ENCODE measurements at regions not wholly inside any gene's neighbourhood (a gene's known extent, or its start where the extent isn't known, plus 50 kb on each side); places are given as distances from the start of the nearest gene placed in this dataset.
A peak's percentile ranks its signal among the peaks of the same experiment; 100 is the strongest.
"Not testable (repeated sequence)": the region's sequence is repeated elsewhere in the genome, so short reads cannot be mapped to it uniquely, and the experiment has no call there.

GRCh38 chr3:177357352-177358090, 160.2 kb upstream of the TBL1XR1 start:
- peak in 2 of 3 donors; percentile 72 to 86 for DNase-seq

DNA sequence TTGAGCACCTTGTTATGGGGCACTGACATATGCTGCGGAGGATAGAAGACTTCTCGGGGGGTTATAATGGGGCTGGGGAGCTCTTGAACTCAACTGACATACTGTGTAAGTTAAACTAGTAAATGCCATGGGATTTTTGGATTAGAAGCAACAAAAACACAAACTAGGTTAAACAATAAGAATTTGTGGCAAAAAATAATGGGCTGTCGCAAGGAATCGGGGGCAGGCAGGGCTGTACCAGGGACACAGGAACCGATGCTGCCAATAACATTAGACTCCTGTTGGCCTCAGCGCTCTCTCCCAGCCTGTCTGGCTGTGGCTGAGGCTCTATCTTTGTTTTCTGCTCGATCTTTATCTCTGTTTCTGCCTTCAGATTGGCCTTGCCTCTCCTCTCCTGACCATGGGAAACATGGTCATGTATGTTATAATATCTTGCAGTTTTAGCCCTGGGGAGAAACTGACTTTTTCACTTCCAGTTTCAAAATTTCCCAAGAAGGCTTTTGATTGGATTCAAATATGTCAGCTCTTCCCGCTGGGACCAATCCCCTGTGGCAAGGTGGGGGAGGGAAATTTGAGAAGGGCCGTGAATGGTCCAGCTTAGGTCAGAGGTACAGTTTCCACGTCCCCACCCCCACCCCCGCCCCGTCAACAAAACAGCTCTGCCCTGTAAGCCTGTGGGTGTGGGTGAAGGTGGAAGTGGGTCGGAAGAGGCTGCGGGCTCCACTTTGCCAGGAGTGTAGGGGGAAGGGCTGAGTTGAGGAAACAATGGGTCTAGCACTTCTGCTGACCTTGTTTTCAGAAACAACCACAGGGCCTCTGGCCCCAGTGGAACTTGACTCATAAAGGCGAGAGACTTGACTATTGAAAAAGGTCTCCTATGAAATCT, 161.1 kb upstream of the TBL1XR1 start:
- peak in 2 of 3 donors; percentile 67 to 81 for DNase-seq

GRCh38 chr3:177358977-177359592, 161.8 kb upstream of the TBL1XR1 start:
- peak in 1 of 3 donors; percentile 77 for DNase-seq

GRCh38 chr3:177359593-177360357, 162.5 kb upstream of the TBL1XR1 start:
- DNase-seq = peak; percentile 97 to 99 (median 99)

DNA sequence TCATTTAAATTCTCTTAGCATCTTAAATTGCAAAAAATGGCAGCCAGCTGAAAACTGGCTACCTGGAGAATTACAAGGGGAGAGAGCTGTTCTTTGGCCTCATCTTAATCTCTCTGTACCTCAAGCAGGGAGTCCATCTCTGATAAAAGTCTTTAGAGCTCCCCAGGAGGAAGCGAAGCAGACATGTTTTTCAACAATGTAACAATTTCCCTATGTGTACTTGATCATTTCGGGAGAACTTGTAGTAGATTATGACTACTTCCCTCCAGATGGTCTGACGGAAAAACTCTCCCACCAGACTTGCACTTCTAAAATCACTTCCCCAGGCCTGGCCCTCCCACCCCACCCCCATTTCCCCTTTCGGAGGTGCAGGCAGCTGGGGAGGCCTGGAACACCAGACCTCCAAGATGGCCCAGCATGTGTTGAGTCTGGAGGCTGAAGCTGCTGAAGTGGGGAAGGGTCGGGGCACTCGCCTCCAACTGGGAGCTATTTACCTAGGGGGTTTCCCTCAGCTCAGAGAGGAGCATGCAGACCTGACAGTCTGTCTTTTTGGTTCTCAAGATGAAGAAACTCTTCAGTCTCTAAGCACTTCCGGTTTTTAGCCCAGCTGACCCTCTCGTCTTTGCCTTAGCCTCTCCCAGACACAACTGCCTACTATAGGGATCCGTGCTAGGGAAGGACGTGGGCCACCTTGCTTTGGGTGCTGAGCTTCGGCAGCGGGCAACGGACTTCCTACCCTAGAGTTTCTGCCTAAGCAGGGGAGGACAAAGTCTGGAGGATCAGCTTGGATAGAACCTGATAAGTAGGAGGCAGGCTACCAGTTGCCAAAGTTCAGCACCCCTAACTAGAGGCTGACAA, 164.0 kb upstream of the TBL1XR1 start:
- DNase-seq = peak in 1 of 3 donors; percentile 70

GRCh38 chr3:177362626-177363025, 165.3 kb upstream of the TBL1XR1 start:
- peak in 1 of 3 donors; percentile 67 for DNase-seq

DNA sequence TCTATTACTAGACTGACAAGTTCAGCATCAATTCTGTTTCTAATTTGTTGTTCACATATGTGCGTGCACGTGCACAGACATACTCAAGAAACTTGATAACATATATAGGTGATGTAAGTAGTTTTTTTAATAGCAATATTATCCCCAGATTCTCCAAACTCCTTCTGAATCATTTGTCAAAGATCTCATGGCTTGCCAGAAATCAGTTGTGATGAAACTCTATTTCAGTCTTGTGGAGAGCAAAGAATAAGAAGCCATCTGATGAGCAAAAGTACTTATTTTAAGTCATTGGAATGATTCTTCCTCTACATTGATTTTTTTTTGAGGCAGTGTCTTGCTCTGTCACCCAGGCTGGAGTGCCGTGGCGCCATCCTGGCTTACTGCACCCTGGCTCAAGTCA, 167.0 kb upstream of the TBL1XR1 start:
- no peak for DNase-seq

GRCh38 chr3:177365294-177365693, 168.0 kb upstream of the TBL1XR1 start:
- DNase-seq = not testable (repeated sequence)

DNA sequence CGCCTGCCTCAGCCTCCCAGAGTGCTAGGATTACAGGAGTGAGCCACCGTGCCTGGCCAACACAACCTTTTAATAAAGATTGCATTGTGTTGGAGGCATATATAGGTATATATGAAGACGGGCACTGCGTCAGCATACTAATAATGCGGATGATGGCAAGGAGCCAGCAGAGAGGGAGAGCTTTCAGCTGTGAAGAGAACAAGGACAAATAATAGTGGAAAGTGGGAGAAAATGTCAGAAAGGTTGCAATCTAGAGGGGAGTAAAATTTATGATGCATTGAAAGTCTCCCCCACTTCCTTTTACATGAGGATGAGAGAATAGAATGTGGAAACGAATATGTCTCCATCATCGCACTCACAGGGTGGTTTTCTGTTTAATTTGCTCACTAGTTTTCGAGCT, 170.5 kb upstream of the TBL1XR1 start:
- no peak for DNase-seq

DNA sequence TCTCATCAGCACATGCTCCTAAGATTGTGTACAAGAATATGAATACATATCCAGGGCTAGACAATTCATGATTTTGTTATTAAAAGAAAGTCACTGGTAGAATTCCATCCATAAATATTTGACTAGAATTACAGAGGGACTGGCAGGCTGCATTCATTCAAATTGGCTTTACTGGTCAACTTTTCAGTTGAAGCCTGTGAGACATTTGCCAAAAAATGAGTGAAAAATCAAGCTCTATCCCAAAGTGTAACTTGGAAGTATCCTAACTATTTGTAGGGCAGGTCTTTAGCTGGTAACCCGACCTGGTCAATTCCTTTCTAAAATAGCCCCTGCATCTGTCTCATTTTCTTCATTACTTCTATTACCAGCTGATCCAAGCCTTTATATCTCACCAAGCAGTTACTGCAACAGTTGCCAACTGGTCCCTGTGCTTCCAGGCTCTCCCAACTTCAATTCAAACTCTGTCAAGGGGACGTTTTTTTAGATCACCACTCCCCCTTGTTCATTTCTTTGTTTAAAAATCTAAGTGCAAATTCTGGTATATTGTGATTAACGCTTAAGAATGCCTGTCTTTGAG, 173.1 kb upstream of the TBL1XR1 start:
- DNase-seq = peak in 1 of 3 donors; percentile 51

DNA sequence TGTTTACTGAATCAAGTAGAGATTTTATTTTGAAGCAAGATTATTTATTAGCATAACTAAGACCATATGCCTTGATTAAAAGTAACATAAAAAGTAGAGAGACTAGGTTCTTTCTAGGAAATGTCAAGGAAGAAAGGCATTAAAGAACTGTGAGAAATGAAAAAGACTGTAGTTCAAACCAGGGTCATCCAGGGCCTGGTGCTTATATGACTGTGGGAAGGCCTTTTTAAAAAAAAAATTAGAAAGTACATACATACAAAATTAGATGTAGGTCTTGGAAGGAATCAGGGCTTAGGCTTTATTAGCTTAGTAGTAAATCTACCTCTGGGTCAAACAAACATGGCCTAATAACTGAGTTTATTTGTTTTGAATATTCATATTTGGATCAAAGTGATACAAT, 173.9 kb upstream of the TBL1XR1 start:
- no peak for DNase-seq

- no peak for DNase-seq
These were observed 174.6 kb upstream of the TBL1XR1 start for GRCh38 chr3:177371888-177372287.

DNA sequence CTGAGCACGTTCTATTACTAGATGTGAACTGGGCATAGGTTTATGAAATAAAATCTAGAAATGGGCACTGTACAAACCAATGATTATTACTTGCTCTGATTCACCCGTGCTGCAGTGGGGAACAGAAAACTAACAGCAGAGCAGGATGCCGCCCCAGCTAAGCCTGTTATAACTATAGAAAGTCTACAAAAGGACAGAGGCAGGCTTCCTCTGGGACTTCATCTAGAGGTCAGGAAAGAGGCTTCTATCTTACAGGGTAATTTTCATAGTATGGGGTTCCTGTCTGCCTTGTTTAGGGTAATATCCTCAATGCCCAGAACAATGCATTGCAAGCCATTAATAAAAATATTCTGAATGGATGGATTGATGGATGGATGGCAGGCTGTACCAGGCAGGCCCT, 177.0 kb upstream of the TBL1XR1 start:
- DNase-seq = no peak

DNA sequence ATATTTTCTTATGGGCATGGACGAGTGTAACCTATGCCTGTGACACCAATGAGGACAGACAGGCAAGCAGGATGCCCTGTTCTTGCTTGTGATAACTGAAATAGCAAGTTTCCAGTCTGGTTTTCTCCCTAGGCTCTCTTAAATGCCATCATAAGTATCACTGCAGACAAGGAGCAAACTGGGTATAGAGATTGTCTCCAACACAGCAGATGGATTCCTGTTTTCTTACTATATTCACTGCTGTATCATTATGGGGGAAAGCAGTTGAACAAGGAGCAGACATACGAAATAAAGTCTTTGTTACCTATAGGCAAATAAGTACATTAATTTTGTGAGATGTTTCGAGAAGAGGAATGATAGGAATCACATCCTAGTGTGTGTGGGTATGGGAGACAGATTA, 178.0 kb upstream of the TBL1XR1 start:
- no peak for DNase-seq

GRCh38 chr3:177377166-177377565, 179.9 kb upstream of the TBL1XR1 start:
- no peak for DNase-seq

DNA sequence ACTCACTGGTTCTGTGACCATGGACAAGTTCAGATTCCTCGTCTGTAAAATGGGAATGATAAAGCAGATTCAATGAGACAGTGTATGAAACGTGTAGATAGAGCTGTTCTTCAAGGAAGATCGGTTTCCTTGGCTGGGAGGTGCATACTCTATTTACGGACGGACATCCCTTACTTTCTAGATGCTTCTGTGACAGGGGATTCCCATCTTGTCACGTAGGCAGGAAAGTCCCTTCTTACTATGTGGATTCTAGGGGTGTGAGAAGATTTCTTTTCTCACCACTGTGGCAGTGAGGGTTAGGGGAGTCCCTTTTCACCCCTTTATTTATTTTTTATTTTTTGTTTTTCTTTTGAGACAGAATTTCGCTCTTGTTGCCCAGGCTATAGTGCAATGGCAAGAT, 180.9 kb upstream of the TBL1XR1 start:
- DNase-seq = no peak

DNA sequence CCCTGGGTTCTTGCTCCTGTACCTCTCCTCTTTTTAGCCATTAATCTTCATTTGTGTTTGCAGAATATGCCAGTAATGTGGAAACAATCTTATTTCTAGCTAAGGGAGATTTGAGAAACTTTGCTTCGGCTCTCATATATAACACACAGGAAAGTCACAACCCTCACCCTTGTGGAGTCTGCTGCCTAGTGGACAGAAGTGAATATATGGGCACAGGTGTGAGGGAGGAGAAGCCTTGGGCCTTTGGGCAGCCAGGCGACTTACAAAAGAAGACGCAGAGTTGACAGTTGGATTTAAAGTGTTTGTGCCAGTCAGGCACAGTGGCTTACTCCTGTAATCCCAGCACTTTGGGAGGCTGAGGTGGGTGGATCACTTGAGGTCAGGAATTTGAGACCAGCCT, 181.8 kb upstream of the TBL1XR1 start:
- no peak for DNase-seq

DNA sequence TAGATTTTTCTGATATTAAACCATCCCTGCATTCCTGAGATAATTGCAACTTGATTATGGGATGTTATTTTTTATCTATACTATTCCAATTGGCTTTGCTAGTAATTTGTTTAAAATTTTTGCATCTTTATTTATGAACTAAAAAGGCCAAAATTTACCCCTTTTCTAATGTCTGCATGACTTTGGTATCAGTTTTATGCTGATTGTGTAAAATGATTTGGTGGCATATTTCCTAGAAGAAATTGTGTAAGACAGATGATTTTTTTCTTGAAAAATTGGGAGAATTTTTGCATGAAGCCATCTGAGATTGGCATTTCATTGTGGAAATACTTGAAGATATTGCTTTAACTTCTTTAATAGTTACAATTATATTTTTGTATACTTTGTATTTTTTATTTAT, 183.8 kb upstream of the TBL1XR1 start:
- no peak for DNase-seq

- no peak for DNase-seq
These were observed 185.7 kb upstream of the TBL1XR1 start for GRCh38 chr3:177382944-177383343.

GRCh38 chr3:177385186-177385585, 187.9 kb upstream of the TBL1XR1 start:
- DNase-seq = no peak
